NCI-H774 (cell line): ENCODE measurements at regions not wholly inside any gene's neighbourhood (a gene's known extent, or its start where the extent isn't known, plus 50 kb on each side); places are given as distances from the start of the nearest gene placed in this dataset.
A peak's percentile ranks its signal among the peaks of the same experiment; 100 is the strongest.

Experiments
- DNase-seq: peaks from one replicate; lab custom pipeline; 2025; lab: John Stamatoyannopoulos, UW

GRCh38 chr16:73304008-73304774 is 256.3 kb upstream of the ZFHX3 start:
- no peak for DNase-seq

- no peak for DNase-seq
Measured at GRCh38 chr16:73302942-73303341, 255.0 kb upstream of the ZFHX3 start.

- no peak for DNase-seq
Measured at GRCh38 chr16:73301984-73302383, 254.1 kb upstream of the ZFHX3 start.

GRCh38 chr16:73299346-73299745 is 251.4 kb upstream of the ZFHX3 start:
- DNase-seq: no peak

GRCh38 chr16:73298562-73298961 is 250.6 kb upstream of the ZFHX3 start:
- DNase-seq: no peak

- no peak for DNase-seq
Measured at GRCh38 chr16:73290258-73290657, 242.3 kb upstream of the ZFHX3 start.

GRCh38 chr16:73289232-73289631 is 241.3 kb upstream of the ZFHX3 start:
- DNase-seq: no peak

GRCh38 chr16:73288520-73288919 is 240.6 kb upstream of the ZFHX3 start:
- no peak for DNase-seq

GRCh38 chr16:73287859-73288405 is 240.0 kb upstream of the ZFHX3 start:
- DNase-seq: no peak

- no peak for DNase-seq
Measured at GRCh38 chr16:73286346-73287267, 238.7 kb upstream of the ZFHX3 start.

- DNase-seq: no peak
Measured at GRCh38 chr16:73285436-73286201, 237.7 kb upstream of the ZFHX3 start.

GRCh38 chr16:73280388-73280787 is 232.5 kb upstream of the ZFHX3 start:
- DNase-seq: no peak

GRCh38 chr16:73279451-73279850 is 231.5 kb upstream of the ZFHX3 start:
- no peak for DNase-seq

GRCh38 chr16:73277071-73277470 is 229.1 kb upstream of the ZFHX3 start:
- no peak for DNase-seq

GRCh38 chr16:73275448-73275847 is 227.5 kb upstream of the ZFHX3 start:
- no peak for DNase-seq

- DNase-seq: no peak
Measured at GRCh38 chr16:73275024-73275423, 227.1 kb upstream of the ZFHX3 start.

GRCh38 chr16:73274140-73274539 is 226.2 kb upstream of the ZFHX3 start:
- DNase-seq: no peak

- peak; percentile 71 for DNase-seq
Measured at GRCh38 chr16:73268366-73268993, 220.6 kb upstream of the ZFHX3 start.

GRCh38 chr16:73265935-73266334 is 218.0 kb upstream of the ZFHX3 start:
- no peak for DNase-seq

- no peak for DNase-seq
Measured at GRCh38 chr16:73265124-73265837, 217.4 kb upstream of the ZFHX3 start.

- DNase-seq: no peak
Measured at GRCh38 chr16:73262931-73263330, 215.0 kb upstream of the ZFHX3 start.
